Liver (tissue), 8 donors: ENCODE measurements at regions not wholly inside any gene's neighbourhood (a gene's known extent, or its start where the extent isn't known, plus 50 kb on each side); places are given as distances from the start of the nearest gene placed in this dataset.

Source experiments
- DNase-seq: peaks from one replicate; pipeline ENCODE4 v3.0.0-alpha.2; 2017; ENCODE audit warnings: low spot score
- H3K27ac ChIP-seq, 2 donors: one replicate each; pipeline ENCODE4 v1.7.0; 2013; ENCODE audit warnings: inconsistent platforms in 2 of 2, low read length in 2 of 2, control low read depth in 1 of 2, low read depth in 1 of 2, mild to moderate bottlenecking in 1 of 2
- H3K27me3 ChIP-seq, 4 donors: one replicate each; pipeline versions ENCODE4 v1.6.1 to v1.7.0; 2013; ENCODE audit warnings: low read length in 3 of 4, inconsistent platforms in 1 of 4, mild to moderate bottlenecking in 1 of 4, moderate library complexity in 1 of 4; ENCODE audit not compliant: control insufficient read depth in 4 of 4, insufficient read depth in 4 of 4
- H3K36me3 ChIP-seq, 4 donors: one replicate each; pipeline versions ENCODE4 v1.6.1 to v1.7.0; 2013; ENCODE audit warnings: low read length in 3 of 4, mild to moderate bottlenecking in 3 of 4, low read depth in 1 of 4, moderate library complexity in 1 of 4; ENCODE audit not compliant: control insufficient read depth in 4 of 4, insufficient read depth in 3 of 4
- H3K4me1 ChIP-seq, 4 donors: one replicate each; pipeline versions ENCODE4 v1.6.1 to v1.7.0; 2013; ENCODE audit warnings: low read length in 3 of 4, mild to moderate bottlenecking in 3 of 4, moderate library complexity in 1 of 4; ENCODE audit not compliant: control insufficient read depth in 4 of 4, insufficient read depth in 4 of 4
- H3K4me3 ChIP-seq, 3 donors: one replicate each; pipeline versions ENCODE4 v1.6.1 to v1.7.0; 2013; ENCODE audit warnings: low read length in 3 of 3, control low read depth in 1 of 3, low read depth in 1 of 3, mild to moderate bottlenecking in 1 of 3
- H3K9ac ChIP-seq, 2 donors: one replicate each; pipeline ENCODE4 v1.7.0; 2013; ENCODE audit warnings: low read length in 2 of 2, mild to moderate bottlenecking in 2 of 2, moderate library complexity in 2 of 2, control low read depth in 1 of 2, low read depth in 1 of 2
- H3K9me3 ChIP-seq, 4 donors: one replicate each; pipeline versions ENCODE4 v1.6.1 to v1.7.0; 2013; ENCODE audit warnings: low read length in 3 of 4; ENCODE audit not compliant: control insufficient read depth in 4 of 4
- ATF3 ChIP-seq: IDR thresholded peaks from 2 replicates; pipeline ENCODE4 v1.6.1; 2016; ENCODE audit warnings: antibody characterized with exemption
- CTCF ChIP-seq: fragments of 150-350 bp; IDR thresholded peaks from 2 replicates; pipeline ENCODE4 v1.5.1; 2017; ENCODE audit warnings: improper control_type of control experiment, low read depth, low read length; ENCODE audit not compliant: missing input control
- EGR1 ChIP-seq, 2 donors: IDR thresholded peaks; 2 replicates each; pipeline ENCODE4 v1.6.1; 2016 to 2018; ENCODE audit warnings: antibody characterized with exemption in 2 of 2, low read depth in 2 of 2
- FOXA1 ChIP-seq: IDR thresholded peaks from 2 replicates; pipeline ENCODE4 v1.6.1; 2016; ENCODE audit warnings: antibody characterized with exemption
- FOXA2 ChIP-seq: IDR thresholded peaks from 2 replicates; pipeline ENCODE4 v1.6.1; 2016; ENCODE audit warnings: antibody characterized with exemption
- HNF4A ChIP-seq, 2 donors: conservative IDR thresholded peaks; 2 replicates each; pipeline ENCODE4 v1.6.1; 2016; ENCODE audit warnings: antibody characterized with exemption in 2 of 2, mild to moderate bottlenecking in 2 of 2
- JUND ChIP-seq, 2 donors: IDR thresholded peaks; 2 replicates each; pipeline ENCODE4 v1.6.1; 2016; ENCODE audit warnings: antibody characterized with exemption in 2 of 2
- NR2F2 ChIP-seq: IDR thresholded peaks from 2 replicates; pipeline ENCODE4 v1.6.1; 2016; ENCODE audit warnings: antibody characterized with exemption
- RAD21 ChIP-seq, 2 donors: IDR thresholded peaks; 2 replicates each; pipeline ENCODE4 v1.6.1; 2016; ENCODE audit warnings: antibody characterized with exemption in 2 of 2, mild to moderate bottlenecking in 2 of 2
- REST ChIP-seq: IDR thresholded peaks from 2 replicates; pipeline ENCODE4 v1.6.1; 2016; ENCODE audit warnings: antibody characterized with exemption, mild to moderate bottlenecking
- SP1 ChIP-seq: IDR thresholded peaks from 2 replicates; pipeline ENCODE4 v1.6.1; 2018; ENCODE audit warnings: antibody characterized with exemption, mild to moderate bottlenecking
- YY1 ChIP-seq: IDR thresholded peaks from 2 replicates; pipeline ENCODE4 v1.6.1; 2016; ENCODE audit warnings: antibody characterized with exemption, mild to moderate bottlenecking
- ZBTB33 ChIP-seq: IDR thresholded peaks from 2 replicates; pipeline ENCODE4 v1.6.1; 2016; ENCODE audit warnings: antibody characterized with exemption
- WGBS: extraction: QIAGEN DNeasy Blood & Tissue Kit; methylation state at CpG from one replicate; pipeline ENCODE4 v1.1.7; 2013; 5-methylcytosine and 5-hydroxymethylcytosine counted together
- donor health status: healthy.
- donor health status: healthy.
- donor health status: healthy.
- donor health status: healthy.
- donor health status: healthy.

- no peaks in the 10 kb centered on the region for H3K9me3 ChIP-seq
- H3K4me1 ChIP-seq = no peaks in the 10 kb centered on the region
- H3K4me3 ChIP-seq = no peak overlapping the region
- no peak overlapping the region for H3K27ac ChIP-seq
- no peaks in the 10 kb centered on the region for H3K36me3 ChIP-seq
- TF ChIP-seq CTCF (no peak), ATF3 (no peak), NR2F2 (no peak), YY1 (no peak), HNF4A (conservative IDR thresholded peaks at IDR 0.05) (no peak), FOXA1 (no peak), REST (no peak), SP1 (no peak), EGR1 (IDR thresholded peaks at IDR 0.05; ENCODE audit: low read depth in 2 of 2) (no peak), ZBTB33 (no peak)
- no peak for DNase-seq
- WGBS = 79% methylated on average over 2 of the region's 2 CpGs
- no peak overlapping the region for H3K9ac ChIP-seq
- peaks cover 0 to 3% (median 0%) of the 10 kb centered on the region in 4 donors for H3K27me3 ChIP-seq
Observed at GRCh38 chr5:29252390-29252789, 1941.1 kb upstream of the CDH6 start.

- Histone ChIP-seq H3K36me3 (no peaks in the 10 kb centered on the region), H3K27ac (no peak overlapping the region), H3K27me3 (no peaks in the 10 kb centered on the region), H3K4me1 (no peaks in the 10 kb centered on the region), H3K9me3 (no peaks in the 10 kb centered on the region), H3K9ac (no peak overlapping the region), H3K4me3 (no peak overlapping the region)
- DNase-seq = no peak
- 40% methylated on average over 2 of the region's 2 CpGs for WGBS
- TF ChIP-seq JUND (IDR thresholded peaks at IDR 0.05) (no peak), HNF4A (conservative IDR thresholded peaks at IDR 0.05) (no peak), ATF3 (no peak), REST (no peak), ZBTB33 (no peak), CTCF (no peak), SP1 (no peak), EGR1 (IDR thresholded peaks at IDR 0.05; ENCODE audit: low read depth in 2 of 2) (no peak), RAD21 (IDR thresholded peaks at IDR 0.05) (no peak), FOXA2 (no peak), YY1 (no peak)
Observed at GRCh38 chr5:29247346-29248028, 1946.0 kb upstream of the CDH6 start.
